HG02870 (cell line): ENCODE measurements at regions not wholly inside any gene's neighbourhood (a gene's known extent, or its start where the extent isn't known, plus 50 kb on each side); places are given as distances from the start of the nearest gene placed in this dataset.
"Not testable (repeated sequence)": the region's sequence is repeated elsewhere in the genome, so short reads cannot be mapped to it uniquely, and the experiment has no call there.

Source experiments
- ATAC-seq: cut with Tn5 transposase; IDR thresholded peaks from one replicate; pipeline ENCODE4 v1.9.1; 2021; ENCODE audit warnings: mild to moderate bottlenecking, moderate library complexity; ENCODE audit not compliant: unreplicated experiment

DNA sequence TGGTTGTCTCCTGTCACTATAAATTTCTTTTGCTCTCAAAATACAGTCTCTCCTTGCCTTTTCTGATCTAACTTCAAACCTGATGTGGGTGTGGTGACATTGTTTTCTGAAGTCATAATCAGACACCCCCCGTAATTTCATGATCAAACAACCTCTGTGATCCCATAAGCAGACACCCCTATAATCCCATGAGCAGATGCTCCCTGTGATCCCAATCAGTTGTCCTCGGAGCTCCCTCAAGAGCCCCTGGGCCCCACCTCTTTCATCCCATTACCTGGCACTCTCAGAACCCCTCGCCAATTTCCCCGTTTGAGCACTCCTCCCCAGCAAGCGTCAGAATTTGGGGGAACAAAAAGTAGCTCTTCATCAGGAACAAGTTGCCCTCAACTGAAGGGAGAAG is 246.3 kb upstream of the FZD8 start:
- no peak for ATAC-seq

DNA sequence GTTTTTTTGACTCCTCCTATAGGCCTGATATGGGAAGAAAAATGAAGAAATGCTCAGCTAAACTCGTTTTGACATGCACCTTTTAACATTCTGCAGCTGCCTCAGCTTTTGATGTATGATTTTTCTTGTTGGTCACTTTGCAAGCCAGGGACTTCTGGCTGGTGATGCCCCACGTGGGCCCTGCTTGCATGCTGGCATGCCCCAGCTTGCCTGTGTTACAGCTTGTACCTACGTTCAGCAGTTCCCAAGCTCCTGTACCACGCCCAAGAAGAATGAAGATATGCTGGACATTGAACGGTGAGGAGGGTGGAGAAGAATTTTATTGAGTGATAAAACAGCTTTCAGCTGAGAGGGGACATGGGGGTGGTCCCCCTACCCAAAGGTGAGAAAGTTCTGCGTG is 245.6 kb upstream of the FZD8 start:
- no peak for ATAC-seq

DNA sequence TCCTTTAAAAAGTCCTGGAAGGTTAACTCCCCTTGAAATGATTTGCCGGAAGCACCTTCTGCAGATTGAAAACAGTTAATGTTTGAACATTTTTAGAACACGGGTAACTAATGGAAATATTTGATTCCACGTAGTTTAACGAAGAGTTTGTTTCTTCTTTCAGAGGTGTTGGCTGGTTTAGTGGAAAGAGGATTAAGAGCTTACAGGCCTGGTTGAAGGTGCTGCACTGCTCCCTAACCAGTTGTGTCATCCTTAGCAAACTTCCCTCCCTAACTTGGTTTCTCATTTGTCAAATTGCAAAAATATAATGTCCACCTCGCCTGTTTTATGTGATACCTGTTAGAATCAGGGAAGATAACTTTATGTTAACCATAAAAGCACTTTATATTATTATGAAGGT is 243.0 kb upstream of the FZD8 start:
- no peak for ATAC-seq

DNA sequence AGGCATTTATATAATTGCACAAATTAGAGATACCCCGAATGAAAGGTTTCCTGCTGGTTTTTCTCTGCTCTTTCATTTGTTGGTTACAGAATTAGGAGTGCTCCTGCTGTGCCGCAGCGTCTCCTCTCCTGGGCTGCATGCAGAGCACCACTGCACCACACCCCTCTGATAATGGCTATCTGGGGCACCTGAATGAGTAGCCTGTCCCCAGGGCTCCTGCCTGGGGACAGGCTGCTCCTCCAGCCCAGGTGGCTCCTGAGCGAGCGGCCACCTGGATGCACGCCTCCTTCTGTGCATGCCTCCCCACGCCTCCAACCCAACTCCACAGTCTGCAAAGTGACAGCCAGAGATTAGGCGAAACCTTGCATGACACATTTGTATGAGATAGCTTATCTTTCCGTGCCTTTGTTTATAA is 242.6 kb upstream of the FZD8 start:
- no peak for ATAC-seq

DNA sequence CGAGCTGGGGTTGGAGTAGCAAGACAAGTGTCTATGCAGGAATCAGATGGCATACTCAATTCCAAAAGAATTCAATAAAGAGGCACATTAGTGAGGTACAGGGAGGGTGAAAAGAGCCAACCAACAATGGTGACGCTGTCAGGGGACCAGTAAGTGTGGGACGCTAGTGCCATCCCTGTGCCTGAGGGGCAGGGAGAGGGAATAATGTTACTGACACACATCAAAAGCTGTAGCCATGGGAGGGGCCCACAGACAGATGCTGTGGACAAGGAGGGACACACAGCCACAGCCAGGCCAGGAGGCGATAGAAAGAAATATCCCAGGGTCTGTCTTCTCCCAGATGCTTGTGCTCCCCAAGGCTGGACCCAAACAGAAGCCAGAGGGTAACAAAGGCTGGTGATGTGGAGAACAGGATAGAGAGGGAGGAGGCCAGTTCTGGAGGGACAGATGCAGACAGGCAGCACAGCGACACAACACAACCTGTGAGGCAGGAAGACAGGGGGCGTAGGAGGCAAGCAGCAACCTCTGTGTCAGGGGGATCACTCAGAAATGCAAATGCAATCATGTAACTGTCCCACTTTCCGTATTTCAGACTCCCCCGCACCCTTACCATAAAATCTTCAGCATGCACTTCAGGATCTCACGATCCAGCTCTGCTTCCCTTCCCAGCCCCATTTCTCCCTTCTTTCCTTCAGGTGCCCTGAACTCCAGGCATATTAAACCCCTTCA is 240.5 kb upstream of the FZD8 start:
- ATAC-seq, result no peak

DNA sequence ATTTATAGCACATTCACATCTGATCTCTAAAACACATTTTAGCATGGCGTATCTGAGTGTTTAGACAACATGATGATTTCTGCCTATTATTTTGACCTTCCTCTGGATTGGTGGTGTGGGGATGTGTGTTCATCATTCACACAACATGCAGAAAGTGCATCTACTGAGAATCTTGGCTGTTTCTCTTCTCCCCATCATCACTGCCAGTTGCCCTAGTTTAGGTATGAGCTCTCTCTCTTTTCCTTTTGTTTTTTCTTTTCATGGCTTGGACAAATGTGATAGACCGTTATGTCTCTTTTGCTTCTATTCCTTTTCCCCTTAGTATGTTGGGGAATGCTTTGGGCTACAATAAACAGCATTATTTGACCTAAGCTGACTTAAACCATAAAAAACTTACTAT is 239.2 kb upstream of the FZD8 start:
- ATAC-seq, result no peak

DNA sequence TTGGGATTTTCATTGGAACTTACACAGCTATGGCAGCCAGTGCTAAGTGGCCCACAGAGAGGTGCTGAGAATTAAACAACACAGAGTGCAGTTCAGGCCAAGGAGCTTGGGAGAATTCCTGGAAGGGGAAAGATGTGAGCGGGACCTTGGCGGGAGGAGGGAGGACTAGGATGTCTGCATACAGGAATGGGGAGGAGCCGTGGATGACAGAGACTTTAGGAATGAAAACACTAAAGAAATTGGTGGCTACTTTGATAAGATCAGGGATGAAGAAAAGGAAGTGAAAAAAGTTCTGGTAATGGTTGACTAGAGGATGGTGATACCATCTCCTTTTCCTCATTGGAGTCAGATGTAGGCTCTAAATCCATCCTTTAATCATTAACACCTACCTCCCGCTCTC is 234.2 kb upstream of the FZD8 start:
- ATAC-seq, result no peak

DNA sequence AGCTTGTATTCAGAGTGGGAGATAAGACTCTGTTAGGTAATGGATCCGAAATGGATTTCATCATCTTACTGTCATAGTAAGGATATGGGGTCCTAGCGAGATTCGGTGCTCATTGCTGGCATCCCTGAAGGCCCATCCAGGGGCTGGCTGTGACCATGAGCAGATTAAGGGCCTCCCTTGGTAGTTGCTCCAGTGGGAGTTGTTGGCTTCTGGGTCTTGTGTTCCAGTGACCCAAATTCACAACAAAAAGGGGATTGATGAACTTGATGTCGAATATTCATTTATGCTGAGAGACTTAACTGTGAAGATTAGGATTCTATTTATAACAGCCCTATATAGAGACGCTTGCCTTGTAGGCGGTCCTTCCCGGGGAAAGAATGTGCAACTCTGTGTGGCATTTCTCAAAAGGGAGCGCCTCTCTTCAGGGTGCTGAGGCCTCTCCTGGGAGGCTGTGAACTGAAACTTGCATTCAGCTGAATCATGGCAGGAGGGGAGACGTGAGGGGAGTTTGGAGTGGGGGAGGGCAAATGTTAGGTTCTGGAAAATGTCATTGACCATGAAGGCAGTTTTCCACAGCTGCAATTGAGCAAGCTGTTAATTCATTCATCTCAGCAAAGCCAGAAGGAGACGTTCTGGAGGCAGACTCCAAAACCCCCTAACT is 233.1 kb upstream of the FZD8 start:
- ATAC-seq, result no peak

DNA sequence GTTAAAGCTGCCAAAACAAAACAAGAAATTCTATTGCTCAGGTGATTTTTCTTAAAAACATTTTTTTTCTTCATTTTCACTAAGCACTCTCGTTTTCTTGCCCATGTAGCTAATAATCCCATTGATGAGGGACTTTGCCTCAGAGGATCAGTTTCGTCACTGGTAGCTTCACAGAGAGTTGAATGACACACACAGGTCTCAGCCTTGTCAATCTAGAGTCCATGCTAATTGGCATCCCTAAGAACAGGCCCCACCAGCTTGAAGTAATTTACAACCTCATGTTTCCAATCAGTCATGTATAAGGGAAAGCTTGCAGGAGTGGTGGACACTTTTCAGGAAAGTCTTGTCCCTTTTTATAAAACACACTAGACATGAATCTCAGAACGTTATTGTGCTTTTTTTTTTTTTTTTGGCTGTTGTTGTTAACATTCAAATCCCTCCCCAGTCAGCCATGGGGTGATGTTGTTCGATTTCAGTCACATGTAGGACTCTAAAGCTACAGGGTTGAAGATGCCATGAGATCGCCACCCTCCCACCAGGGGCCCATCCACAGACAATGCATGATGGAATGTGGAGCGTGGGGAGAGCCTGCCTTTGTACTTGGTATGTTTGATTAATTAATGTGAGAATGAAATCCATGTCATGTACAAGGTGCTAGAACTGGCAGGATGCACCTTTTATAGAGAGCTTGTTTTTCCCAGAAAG is 232.4 kb upstream of the FZD8 start:
- ATAC-seq, result no peak

DNA sequence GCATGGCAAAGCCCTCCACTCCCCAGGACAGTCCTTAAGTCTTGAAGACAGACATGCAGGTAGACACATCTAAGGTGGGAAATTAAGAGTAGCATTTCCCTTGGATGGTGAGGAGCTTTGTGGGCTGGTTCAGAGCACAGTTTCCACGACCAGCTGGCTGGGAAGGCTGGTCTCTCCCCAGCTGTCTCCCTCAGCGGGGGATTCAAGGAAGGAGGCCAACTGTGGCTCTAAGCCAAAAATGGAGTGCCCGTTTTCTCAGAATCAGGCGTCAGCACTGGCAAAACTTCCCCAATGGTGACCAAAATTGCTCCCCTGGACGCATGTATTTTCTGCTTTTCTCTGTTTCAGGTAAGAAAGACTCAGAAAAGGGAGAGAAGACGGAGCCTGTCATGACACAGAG is 230.6 kb upstream of the FZD8 start:
- ATAC-seq, result no peak

DNA sequence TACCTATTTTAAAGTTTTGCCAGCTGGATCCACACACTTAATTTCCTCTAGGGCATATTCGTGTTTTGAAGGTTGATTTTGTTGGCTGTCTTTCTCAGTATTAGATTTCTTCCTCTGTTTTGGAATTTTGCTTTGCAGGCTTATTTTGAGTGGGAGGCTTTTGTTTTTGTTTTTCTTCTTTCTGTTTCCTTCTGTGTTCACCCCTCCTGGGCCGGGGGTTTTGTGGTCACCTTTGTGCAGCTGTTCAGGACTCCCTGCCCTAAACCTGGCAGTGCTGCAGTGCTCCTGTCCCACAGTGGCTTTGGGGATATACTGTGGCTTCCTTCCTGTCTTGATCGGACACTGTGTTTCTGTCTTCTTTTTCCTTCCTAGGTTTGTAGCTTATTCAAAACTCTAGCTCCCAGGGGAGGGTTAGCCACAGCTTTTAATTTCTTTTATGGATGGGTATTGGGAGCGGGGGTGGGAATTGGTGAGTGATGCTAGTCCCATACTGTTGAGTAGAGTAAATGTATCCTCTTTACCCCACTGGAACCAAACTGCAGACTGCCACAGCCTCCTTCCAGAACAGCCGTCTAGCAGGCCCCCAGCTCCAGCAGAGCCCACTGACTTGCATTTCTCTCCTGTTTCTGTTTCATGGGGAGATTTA is 228.7 kb upstream of the FZD8 start:
- no peak for ATAC-seq

DNA sequence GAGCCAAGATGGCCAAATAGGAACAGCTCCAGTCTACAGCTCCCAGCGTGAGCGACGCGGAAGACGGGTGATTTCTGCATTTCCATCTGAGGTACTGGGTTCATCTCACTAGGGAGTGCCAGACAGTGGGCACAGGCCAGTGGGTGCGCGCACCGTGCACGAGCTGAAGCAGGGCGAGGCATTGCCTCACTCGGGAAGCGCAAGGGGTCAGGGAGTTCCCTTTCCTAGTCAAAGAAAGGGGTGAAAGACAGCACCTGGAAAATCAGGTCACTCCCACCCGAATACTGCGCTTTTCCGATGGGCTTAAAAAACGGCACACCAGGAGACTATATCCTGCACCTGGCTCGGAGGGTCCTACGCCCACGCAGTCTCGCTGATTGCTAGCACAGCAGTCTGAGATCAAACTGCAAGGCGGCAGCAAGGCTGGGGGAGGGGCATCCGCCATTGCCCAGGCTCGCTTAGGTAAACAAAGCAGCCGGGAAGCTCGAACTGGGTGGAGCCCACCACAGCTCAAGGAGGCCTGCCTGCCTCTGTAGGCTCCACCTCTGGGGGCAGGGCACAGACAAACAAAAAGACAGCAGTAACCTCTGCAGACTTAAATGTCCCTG is 216.7 kb upstream of the FZD8 start:
- ATAC-seq, result not testable (repeated sequence)

DNA sequence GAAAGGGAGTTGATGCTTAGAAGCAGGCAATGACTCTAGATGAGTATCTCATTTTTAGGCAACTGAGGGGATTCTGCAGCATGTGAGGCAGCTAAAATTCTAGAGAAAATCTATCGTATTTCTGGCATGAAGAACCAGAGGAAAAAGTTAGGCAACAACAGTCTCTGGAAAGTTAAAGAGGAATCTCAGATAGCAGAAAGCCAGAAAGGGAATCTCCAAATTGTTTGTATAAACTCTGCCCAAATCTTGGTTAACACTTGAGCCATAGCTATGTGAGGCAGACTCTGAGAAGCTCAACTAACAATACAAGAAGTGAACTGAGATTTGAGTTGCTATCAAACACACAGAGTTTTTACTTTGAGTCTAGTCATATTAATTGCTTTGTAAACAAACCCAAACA is 215.8 kb upstream of the FZD8 start:
- ATAC-seq, result no peak

DNA sequence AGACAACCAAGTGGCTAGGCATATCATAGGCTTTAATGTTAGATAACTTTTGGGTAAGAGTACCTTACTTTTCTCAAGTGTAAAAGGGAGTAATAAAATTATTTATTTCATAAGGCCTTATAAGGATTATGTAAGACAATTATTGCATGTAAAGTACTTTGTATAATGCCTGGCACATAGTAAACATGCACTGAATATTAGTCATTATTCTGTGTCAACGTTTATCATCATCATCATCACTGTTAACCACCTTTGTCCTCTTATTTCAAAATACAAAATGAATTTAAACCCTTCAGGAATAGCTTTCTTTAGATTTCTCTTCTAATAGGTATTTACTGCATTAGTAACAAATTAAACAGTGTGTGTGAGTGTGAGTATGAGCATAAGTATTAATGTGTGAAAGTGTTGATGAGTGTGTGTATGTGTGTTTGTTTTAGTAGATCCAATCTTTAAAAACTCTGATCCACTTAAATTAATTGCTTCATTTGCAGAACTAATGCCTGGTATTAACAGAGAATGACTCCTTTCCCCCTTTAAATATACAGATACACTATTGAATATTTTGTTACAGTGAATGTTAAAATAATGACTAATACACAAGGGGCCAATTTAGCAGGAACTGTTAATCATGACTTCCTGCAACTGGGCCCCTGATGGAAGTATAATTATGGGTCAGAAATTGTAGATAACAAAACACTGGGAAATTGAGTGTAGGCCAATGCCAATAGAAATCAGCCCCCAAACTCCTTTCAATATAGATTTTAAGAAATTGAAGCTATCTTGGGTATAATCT is 213.3 kb upstream of the FZD8 start:
- ATAC-seq, result no peak

DNA sequence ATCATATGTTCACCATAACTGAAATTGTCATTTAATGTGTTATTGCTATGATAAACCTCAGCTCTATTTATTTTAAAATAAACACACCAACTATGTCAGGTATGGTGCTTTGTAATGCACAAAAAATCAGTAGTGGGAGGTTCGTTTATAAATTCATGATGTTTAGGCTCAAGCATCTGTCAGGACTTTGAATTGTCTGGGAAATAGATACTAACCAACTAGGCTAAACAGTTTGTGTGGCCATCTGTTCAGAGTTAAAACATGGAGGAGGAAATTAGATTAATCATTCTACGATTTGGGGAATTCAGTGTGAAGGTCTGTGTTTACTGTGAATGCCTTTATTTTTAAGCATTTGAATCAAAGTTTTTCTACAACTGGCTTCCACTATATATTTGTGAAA is 212.6 kb upstream of the FZD8 start:
- no peak for ATAC-seq

DNA sequence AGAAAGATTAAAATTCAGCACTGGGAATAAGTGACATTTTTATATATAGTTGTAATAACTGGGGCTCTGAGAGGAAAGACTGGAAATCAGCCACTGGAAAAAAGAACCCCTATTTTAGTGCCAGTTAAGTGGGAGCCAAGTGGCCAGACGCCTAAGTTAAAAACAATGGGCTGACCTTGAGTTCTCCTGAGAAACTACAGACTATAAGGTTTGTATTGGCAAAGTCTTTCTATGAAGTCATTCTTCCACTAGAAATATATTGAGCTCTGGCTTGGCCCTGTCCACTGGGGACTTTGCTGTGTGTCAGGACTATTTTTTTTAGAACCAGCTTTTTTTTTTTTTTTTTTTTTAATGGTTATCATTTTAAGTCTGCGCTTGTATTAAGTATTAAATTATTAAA is 210.6 kb upstream of the FZD8 start:
- ATAC-seq, result no peak

DNA sequence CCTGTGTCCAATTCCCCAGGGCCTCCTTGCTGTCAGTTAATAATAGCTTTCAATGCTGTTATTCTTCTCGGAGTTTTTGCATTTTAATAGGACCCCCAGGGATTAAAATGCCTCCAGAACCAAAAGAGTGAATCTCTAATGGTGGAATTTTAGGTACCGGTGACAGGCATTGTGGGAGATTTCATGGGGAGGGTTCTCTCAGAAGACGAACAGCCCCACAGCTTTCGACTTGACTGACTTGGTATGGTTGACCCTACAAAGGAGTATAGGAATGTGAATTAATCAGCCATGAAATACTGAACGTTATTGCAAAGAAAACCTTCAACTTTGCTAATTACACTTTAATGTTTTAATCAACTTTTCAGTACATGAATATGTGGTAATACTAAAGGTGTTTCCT is 206.3 kb upstream of the FZD8 start:
- no peak for ATAC-seq

DNA sequence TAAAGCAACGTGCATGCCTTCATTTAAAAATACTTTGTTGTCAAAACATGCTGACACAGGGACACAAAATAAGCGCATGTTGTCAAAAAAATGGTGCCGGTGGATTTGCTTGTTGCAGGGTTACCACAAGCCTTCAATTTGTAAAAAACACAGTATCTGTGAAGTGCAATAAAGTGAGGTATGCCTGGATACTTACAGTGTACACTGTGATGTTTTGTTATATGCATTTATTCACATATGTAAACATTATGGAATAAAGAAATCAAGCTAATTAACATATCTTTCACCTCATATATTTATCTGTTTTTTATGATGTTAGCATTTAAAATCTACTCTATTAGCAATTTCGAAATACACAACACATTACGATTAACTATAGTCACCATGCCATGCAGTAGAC is 202.6 kb upstream of the FZD8 start:
- no peak for ATAC-seq

DNA sequence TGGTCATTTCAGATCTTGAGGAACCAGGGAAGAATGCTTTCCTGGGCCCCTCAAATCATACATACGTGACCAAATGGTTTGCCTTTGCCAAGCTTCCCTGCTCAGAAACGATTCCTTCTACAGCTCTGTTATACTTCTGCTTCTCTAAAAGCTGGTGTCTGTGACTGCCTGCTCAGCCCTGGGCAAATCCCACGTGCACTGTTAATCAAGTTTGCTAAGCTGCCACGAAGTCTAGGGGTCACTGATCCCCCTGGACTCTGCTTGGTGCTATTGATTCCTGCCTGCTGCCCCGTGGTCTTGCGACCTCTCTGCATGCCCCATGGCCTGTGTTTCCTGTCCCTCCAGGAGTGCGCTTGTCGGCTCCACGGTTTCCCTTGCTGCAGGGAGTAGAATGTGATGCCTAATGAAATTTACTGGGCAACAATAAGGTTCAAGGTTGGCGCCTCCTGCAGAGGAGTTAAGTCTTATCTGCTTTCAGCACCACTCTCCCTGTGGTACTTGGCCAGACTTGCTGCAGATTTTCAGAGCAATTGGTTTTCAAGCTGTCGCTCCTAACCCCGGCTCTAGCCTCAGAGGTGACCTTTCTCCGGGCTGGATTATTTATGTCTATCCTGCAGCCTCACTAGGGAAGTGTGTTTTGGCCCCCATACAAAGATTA is 201.6 kb upstream of the FZD8 start:
- no peak for ATAC-seq

DNA sequence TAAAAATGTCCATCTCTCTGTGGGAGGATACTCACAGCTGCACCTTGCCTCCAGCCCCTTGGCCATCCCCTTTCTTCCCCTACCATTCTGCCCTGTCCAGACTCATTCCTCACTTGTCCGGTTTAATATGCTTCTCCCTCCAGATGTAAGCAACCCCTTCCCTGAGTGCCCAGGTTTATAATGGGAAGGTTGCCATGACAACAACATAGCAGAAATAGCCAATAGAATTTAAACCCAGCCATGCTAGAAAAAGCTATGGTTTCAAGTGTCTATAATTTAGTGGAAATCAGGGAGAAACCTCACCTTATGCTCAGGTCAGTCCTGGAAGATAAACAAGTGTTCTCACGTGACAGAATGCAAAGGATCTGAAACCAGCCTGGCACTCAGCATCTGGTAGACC is 196.0 kb upstream of the FZD8 start:
- no peak for ATAC-seq
